ENCODE measurements at regions not wholly inside any gene's neighbourhood (a gene's known extent, or its start where the extent isn't known, plus 50 kb on each side); places are given as distances from the start of the nearest gene placed in this dataset.

DNA sequence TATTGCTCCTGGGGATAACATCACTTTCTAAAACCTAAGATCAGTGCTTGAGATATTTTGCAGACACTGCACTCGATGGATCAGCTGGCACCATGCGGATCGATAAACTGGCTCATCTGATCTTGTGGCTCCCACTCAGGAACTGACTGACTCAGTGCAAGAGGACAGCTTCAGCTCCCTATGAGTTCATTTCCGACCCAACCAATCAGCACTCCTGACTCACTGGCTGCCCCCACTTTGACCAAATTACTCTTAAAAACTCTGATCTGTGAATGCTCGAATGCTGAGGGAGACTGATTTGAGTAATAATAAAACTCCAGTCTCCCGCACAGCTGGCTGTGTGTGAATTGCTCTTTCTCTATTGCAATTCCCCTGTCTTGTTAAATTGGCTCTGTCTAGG, 110.1 kb downstream of the ANAPC4 start:
- Histone ChIP-seq H3K27ac (ENCODE audit: low read depth, low read length) (no peak overlapping the region), H3K4me3 (ENCODE audit: insufficient read depth, low read length, poor library complexity, severe bottlenecking) (no peak overlapping the region), H3K9me2 (replicated peaks; ENCODE audit: insufficient read depth, low read length) (no peaks in the 10 kb centered on the region), H2AFZ (ENCODE audit: low read depth, low read length, severe bottlenecking) (no peak overlapping the region), H3K4me2 (ENCODE audit: low read depth, low read length, poor library complexity, severe bottlenecking) (no peak overlapping the region), H3K27me3 (ENCODE audit: low read length) (peaks cover 4% of the 10 kb centered on the region; the same call in 1 of the 2 replicates), H4K20me1 (ENCODE audit: low read depth, low read length) (no peaks in the 10 kb centered on the region), H3K9me3 (ENCODE audit: insufficient read depth, low read length) (no peaks in the 10 kb centered on the region), H3K36me3 (ENCODE audit: low read length) (no peaks in the 10 kb centered on the region), H3K9ac (ENCODE audit: low read length) (no peak overlapping the region), H3F3A (ENCODE audit: insufficient read depth) (no peaks in the 10 kb centered on the region), H3K79me2 (ENCODE audit: insufficient read depth, low read length) (no peaks in the 10 kb centered on the region)
- TF ChIP-seq EZH2phosphoT487 (conservative IDR thresholded peaks at IDR 0.05; ENCODE audit: low read length) (no peak), CTCF (IDR thresholded peaks at IDR 0.05; ENCODE audit: insufficient read depth, low read length, poor library complexity, severe bottlenecking) (no peak)

DNA sequence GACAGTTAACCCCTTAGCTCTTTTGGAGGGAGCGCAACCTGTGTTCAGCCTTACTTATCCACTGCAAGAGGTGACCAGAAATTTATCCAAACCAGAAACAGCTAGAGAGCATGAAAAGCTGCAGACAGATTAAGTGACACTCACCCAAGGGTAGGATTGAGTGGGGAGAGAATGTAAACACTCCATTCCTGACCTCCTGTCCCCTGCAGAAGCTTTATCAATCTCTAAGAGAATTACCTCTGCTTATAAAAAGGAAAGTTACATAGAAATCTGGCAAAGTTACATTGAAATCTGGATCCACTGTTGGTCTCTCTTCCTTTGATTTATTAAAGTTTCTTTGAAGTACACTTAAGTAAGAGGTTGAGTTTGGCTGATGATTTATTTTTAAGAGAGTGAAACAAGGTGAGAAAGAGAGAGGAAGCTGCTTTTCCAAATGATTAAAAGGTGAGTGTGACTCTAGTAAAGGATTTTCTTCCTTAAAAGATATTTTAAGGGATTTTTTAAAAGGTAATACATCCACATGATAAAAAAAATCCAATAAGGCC, 112.3 kb downstream of the ANAPC4 start:
- no peak overlapping the region for H3K4me3 ChIP-seq (ENCODE audit: insufficient read depth, low read length, poor library complexity, severe bottlenecking)
- peaks cover 4% of the 10 kb centered on the region; the same call in 1 of the 2 replicates for H3K27me3 ChIP-seq (ENCODE audit: low read length)
- H3K36me3 ChIP-seq (ENCODE audit: low read length) = no peaks in the 10 kb centered on the region
- no peaks in the 10 kb centered on the region for H4K20me1 ChIP-seq (ENCODE audit: low read depth, low read length)
- H3F3A ChIP-seq (ENCODE audit: insufficient read depth) = no peaks in the 10 kb centered on the region
- no peaks in the 10 kb centered on the region for H3K79me2 ChIP-seq (ENCODE audit: insufficient read depth, low read length)
- no peaks in the 10 kb centered on the region for H3K9me2 ChIP-seq (replicated peaks; ENCODE audit: insufficient read depth, low read length)
- no peak overlapping the region for H3K4me2 ChIP-seq (ENCODE audit: low read depth, low read length, poor library complexity, severe bottlenecking)
- H3K9ac ChIP-seq (ENCODE audit: low read length) = no peak overlapping the region
- H2AFZ ChIP-seq (ENCODE audit: low read depth, low read length, severe bottlenecking) = no peak overlapping the region
- TF ChIP-seq EZH2phosphoT487 (conservative IDR thresholded peaks at IDR 0.05; ENCODE audit: low read length) (no peak), CTCF (IDR thresholded peaks at IDR 0.05; ENCODE audit: insufficient read depth, low read length, poor library complexity, severe bottlenecking) (no peak)
- no peaks in the 10 kb centered on the region for H3K9me3 ChIP-seq (ENCODE audit: insufficient read depth, low read length)
- no peak overlapping the region for H3K27ac ChIP-seq (ENCODE audit: low read depth, low read length)

DNA sequence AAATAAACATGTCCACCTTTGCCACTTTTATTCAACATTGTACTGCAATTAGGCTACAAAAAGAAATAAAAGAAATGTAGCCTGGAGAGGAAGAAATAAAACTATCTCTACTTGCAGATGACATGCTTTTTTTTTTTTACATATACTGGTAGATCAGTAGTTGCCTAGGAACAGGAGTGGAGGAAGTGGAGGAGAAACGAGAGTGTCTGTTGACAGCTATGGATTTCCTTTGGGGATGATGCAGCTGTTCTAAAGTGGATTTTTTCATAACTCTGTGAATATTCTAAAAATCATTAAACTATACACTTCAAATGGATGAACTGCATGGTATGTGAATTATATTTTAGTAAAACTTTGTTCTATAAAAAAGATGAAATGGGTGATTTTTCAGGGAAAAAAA, 116.4 kb downstream of the ANAPC4 start:
- Histone ChIP-seq H3K27ac (ENCODE audit: low read depth, low read length) (no peak overlapping the region), H3K9me3 (ENCODE audit: insufficient read depth, low read length) (no peaks in the 10 kb centered on the region), H3K9me2 (replicated peaks; ENCODE audit: insufficient read depth, low read length) (no peaks in the 10 kb centered on the region)

More for the DNA sequence above, 116.4 kb downstream of the ANAPC4 start:
- TF ChIP-seq EZH2phosphoT487 (conservative IDR thresholded peaks at IDR 0.05; ENCODE audit: low read length) (no peak), CTCF (IDR thresholded peaks at IDR 0.05; ENCODE audit: insufficient read depth, low read length, poor library complexity, severe bottlenecking) (no peak)
- Histone ChIP-seq H3F3A (ENCODE audit: insufficient read depth) (no peaks in the 10 kb centered on the region), H4K20me1 (ENCODE audit: low read depth, low read length) (no peaks in the 10 kb centered on the region), H3K4me2 (ENCODE audit: low read depth, low read length, poor library complexity, severe bottlenecking) (no peak overlapping the region), H3K79me2 (ENCODE audit: insufficient read depth, low read length) (no peaks in the 10 kb centered on the region), H2AFZ (ENCODE audit: low read depth, low read length, severe bottlenecking) (no peak overlapping the region), H3K27me3 (ENCODE audit: low read length) (peaks cover 4% of the 10 kb centered on the region; the same call in 1 of the 2 replicates), H3K4me3 (ENCODE audit: insufficient read depth, low read length, poor library complexity, severe bottlenecking) (no peak overlapping the region), H3K36me3 (ENCODE audit: low read length) (no peaks in the 10 kb centered on the region), H3K9ac (ENCODE audit: low read length) (no peak overlapping the region)
